RPMI7951 (cell line): ENCODE measurements at regions not wholly inside any gene's neighbourhood (a gene's known extent, or its start where the extent isn't known, plus 50 kb on each side); places are given as distances from the start of the nearest gene placed in this dataset.

Experiments used
- DNase-seq: peaks from one replicate; pipeline ENCODE4 v3.0.0-alpha.2; 2012; ENCODE audit warnings: low read depth

- DNase-seq = no peak
These were observed 376.6 kb downstream of the PDGFC start for GRCh38 chr4:156595041-156595440.

DNA sequence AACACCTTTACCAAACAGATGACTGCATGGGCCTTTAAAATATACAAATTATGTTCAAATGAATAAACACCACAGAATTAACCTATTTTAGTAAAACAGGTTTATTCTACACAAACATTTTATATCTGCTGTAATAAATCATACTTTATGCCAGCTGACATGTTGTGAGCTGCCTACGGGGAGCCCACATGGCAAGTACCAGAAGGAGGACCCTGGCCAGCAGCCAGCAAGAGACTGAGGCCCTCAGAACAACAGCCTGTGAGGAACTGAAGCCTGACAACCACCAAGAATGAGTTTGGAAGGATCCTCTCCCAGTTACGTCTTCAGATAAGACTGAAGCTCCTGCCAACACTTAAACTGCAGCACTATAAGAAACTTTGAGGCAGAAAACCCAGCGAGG, 377.0 kb downstream of the PDGFC start:
- DNase-seq = no peak

GRCh38 chr4:156593464-156593863, 378.1 kb downstream of the PDGFC start:
- DNase-seq = no peak

- DNase-seq = no peak
These were observed 379.9 kb downstream of the PDGFC start for GRCh38 chr4:156591679-156592078.

GRCh38 chr4:156584100-156584499, 387.5 kb downstream of the PDGFC start:
- peak; percentile 55 for DNase-seq

GRCh38 chr4:156583265-156583664, 388.3 kb downstream of the PDGFC start:
- no peak for DNase-seq

- DNase-seq = peak; percentile 18
These were observed 390.1 kb downstream of the PDGFC start for GRCh38 chr4:156581282-156582063.

DNA sequence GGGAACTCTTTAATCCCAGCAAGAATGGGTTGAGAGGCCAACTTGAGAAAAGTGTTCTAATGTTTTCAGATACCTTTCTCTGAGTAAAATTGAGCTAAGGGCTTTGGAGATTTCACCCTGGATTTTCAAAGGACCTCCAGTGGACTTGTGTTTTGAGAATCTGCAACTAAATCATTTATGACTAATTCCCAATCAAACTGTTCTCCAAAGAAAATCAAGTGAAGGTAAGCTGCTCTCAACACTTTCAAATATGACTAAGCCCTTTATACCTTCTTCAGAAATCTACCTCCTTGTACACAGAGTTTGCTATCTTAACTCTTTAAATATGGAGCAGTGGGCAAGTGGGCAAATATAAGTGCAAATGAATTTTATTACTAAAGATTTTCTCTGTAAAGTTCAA, 392.9 kb downstream of the PDGFC start:
- DNase-seq = no peak

GRCh38 chr4:156578005-156578404, 393.6 kb downstream of the PDGFC start:
- DNase-seq = no peak

- no peak for DNase-seq
These were observed 394.7 kb downstream of the PDGFC start for GRCh38 chr4:156576946-156577345.

DNA sequence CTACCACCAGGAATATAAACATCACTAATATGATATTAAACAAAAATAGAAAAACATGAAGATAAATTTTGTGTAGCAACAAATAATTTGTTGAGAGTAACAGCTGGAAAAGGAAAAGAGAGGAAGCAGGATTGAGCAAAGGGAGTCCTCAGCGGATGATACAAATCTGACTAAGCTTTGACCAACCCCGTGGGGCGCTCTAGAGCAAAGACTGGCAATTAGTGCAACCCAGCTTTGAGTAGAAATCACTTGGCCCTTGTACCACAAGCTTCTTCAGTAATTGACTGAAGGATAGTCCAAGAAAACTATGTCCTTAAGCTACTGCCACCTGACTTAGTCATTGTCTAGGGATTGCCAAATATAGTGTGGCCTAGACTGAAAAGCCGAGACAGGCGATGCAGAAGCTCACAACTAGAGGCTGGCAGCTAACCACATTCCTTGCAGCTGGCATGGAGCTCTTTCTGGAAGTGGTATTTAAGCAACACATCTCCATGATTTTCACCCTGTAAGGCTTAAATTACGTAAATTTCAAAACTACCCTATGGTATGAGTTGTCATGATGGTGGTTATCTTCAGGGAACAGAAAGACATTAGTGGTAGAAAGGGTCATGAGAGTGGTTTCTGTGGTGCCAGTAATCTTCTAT, 396.0 kb downstream of the PDGFC start:
- DNase-seq = peak; percentile 89

DNA sequence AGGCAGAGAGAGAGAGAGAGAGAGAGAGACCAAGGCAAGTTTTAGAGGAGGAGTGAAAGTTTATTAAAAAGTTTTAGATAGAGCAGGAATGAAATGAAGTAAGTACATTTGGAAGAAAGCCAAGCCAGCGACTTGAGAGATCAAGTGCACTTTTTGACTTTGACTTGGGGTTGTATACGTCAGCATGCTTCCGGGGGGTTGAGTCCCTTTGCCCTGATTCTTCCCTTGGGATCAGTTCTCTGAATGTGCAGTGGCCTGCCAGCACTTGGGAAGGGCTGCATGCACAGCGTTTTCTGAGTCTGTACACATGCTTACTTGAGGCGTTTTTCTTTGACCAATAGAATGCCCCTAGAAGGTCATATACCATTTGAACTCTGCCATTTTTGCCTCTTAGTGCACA, 400.5 kb downstream of the PDGFC start:
- no peak for DNase-seq

- no peak for DNase-seq
These were observed 402.1 kb downstream of the PDGFC start for GRCh38 chr4:156569535-156569934.

GRCh38 chr4:156568484-156568883, 403.1 kb downstream of the PDGFC start:
- DNase-seq = no peak

GRCh38 chr4:156568041-156568440, 403.6 kb downstream of the PDGFC start:
- no peak for DNase-seq

GRCh38 chr4:156560701-156561100, 410.9 kb downstream of the PDGFC start:
- peak; percentile 53 for DNase-seq

DNA sequence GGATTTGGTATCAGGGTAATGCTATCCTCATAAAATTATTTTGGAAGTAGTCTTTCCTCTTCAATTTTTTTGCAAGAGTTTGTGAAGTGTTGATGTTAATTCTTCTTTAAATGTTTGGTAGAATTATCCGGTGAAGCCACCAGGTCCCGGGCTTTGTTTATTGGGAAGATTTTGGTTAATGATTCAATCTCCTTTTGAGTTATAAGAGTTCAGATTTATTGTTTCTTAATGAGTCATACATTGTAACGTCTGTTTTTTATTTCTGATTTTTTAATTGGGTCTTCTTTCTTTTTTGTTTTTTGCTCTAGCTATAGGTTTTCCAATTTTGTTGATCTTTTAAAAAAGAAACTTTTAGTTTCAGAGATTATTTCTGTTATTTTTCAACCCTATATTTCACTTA, 412.3 kb downstream of the PDGFC start:
- DNase-seq = no peak

- no peak for DNase-seq
These were observed 413.1 kb downstream of the PDGFC start for GRCh38 chr4:156558373-156559025.

DNA sequence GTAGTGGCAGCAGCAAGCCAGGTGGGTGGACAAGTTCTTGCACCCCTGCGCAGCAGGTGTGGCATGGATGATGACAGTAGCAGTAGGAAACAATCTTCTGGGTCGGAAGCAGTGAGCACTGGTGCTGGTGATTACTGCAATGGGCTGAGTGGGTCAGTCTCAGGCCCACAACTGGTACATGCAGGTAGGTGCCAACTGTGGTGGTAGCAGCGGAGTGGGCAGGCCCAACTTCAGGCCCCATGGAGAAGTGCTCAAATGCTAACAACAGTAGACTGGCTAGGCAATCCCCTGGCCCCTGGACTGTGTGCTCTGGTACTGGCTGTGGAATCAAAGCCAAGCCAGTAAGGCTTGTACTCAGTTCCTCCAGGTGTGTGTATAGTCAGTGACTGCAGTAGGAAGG, 413.7 kb downstream of the PDGFC start:
- no peak for DNase-seq

- DNase-seq = no peak
These were observed 415.3 kb downstream of the PDGFC start for GRCh38 chr4:156556336-156556735.

DNA sequence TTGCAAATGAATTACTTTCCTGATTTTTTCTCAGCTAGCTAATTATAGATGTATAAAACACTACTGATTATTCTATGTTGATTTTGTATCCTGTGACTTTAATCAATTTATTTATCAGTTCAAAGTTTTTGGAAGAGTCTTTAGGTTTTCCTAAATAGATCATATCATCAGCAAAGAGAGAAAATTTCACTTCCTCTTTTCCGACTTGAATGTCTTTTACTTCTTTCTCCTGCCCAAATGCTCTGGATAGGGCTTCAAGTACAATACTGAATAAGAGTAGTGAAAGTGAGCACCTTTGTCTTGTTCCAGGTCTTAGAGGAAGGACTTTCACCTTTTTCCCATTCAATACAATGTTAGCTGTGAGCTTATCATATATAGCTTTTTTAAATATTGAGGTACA, 417.9 kb downstream of the PDGFC start:
- DNase-seq = no peak

GRCh38 chr4:156547891-156548290, 423.7 kb downstream of the PDGFC start:
- peak; percentile 23 for DNase-seq

- peak; percentile 90 for DNase-seq
These were observed 424.2 kb downstream of the PDGFC start for GRCh38 chr4:156547439-156547838.
